Uterus (tissue), 2 donors: ENCODE measurements at regions not wholly inside any gene's neighbourhood (a gene's known extent, or its start where the extent isn't known, plus 50 kb on each side); places are given as distances from the start of the nearest gene placed in this dataset.

Experiments
- POLR2A ChIP-seq, 2 donors: fragments of 450-650 bp; IDR thresholded peaks; one replicate each; pipeline ENCODE4 v1.6.1; 2016; ENCODE audit warnings: antibody characterized with exemption in 2 of 2, mild to moderate bottlenecking in 1 of 2, moderate library complexity in 1 of 2
- TF ChIP-seq, protein P1 (sequence below), 4 experiments: fragments of 200-600 bp in 2 of 4; fragments of 450-650 bp in 2 of 4; sonication (generic) in 2 of 4; IDR thresholded peaks; one replicate each; pipeline ENCODE4 v1.5.1; 2016 to 2019; ENCODE audit warnings: antibody characterized with exemption in 4 of 4, mild to moderate bottlenecking in 2 of 4, moderate library complexity in 1 of 4

DNA sequence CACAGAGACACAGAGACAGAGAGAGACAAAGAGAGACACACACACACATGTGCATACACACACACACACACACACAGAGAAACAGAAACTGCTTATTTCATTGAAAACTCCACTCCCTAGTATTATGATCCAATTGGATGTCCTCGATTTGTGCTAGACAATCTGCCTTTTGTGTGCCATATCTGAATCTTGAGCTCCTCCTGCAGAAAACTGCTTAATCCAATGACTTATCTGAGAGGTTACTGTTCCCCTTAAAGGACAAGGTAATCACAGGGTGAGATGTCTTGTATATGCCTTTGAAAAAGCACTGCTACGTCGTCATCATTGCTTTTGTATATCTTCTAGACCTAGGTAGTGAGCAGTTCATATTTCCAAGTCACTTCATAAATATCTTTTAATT lies 371.5 kb downstream of the LRIG3 start:
- TF ChIP-seq, protein P1, sequence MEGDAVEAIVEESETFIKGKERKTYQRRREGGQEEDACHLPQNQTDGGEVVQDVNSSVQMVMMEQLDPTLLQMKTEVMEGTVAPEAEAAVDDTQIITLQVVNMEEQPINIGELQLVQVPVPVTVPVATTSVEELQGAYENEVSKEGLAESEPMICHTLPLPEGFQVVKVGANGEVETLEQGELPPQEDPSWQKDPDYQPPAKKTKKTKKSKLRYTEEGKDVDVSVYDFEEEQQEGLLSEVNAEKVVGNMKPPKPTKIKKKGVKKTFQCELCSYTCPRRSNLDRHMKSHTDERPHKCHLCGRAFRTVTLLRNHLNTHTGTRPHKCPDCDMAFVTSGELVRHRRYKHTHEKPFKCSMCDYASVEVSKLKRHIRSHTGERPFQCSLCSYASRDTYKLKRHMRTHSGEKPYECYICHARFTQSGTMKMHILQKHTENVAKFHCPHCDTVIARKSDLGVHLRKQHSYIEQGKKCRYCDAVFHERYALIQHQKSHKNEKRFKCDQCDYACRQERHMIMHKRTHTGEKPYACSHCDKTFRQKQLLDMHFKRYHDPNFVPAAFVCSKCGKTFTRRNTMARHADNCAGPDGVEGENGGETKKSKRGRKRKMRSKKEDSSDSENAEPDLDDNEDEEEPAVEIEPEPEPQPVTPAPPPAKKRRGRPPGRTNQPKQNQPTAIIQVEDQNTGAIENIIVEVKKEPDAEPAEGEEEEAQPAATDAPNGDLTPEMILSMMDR (IDR thresholded peaks at IDR 0.05), result no peak
- no peak for TF ChIP-seq POLR2A (IDR thresholded peaks at IDR 0.05)
